HEK293 (cell line): ENCODE measurements at regions not wholly inside any gene's neighbourhood (a gene's known extent, or its start where the extent isn't known, plus 50 kb on each side); places are given as distances from the start of the nearest gene placed in this dataset.

ENCODE experiments used
- CTCF ChIA-PET: fragments of 350-600 bp; formaldehyde crosslinking; extraction: SDS; loops from one replicate; lab custom pipeline; 2021; ENCODE audit warnings: antibody characterized with exemption; lab: Yijun Ruan, JAX
- POLR2A ChIA-PET: fragments of 300-600 bp; formaldehyde crosslinking; extraction: SDS; loops from one replicate; lab custom pipeline; 2020; ENCODE audit warnings: antibody characterized with exemption, inconsistent platforms; lab: Yijun Ruan, JAX
- H3K27ac ChIP-seq: fragments of 200-500 bp; sonication (Bioruptor generic); 2 replicates; pipeline ENCODE4 v1.5.1; 2014; ENCODE audit warnings: low read depth, low read length, control low read depth, inconsistent platforms; ENCODE audit errors: extremely low read depth
- H3K36me3 ChIP-seq, 2 experiments: fragments of 200-500 bp in 1 of 2; sonication (Bioruptor generic) in 1 of 2; 1 replicate in 1 of 2; 2 replicates in 1 of 2; pipeline ENCODE4 v1.5.1; 2014 to 2017; ENCODE audit warnings: inconsistent platforms in 2 of 2, low read length in 2 of 2; ENCODE audit not compliant: control insufficient read depth in 2 of 2, insufficient read depth in 1 of 2
- H3K4me1 ChIP-seq: fragments of 200-500 bp; sonication (Bioruptor generic); 2 replicates; pipeline ENCODE4 v1.5.1; 2014; ENCODE audit warnings: mild to moderate bottlenecking, low read length, inconsistent platforms; ENCODE audit not compliant: control insufficient read depth, insufficient read depth
- H3K4me3 ChIP-seq: 2 replicates; pipeline ENCODE4 v1.5.1; 2011; ENCODE audit warnings: low read depth, mild to moderate bottlenecking, control low read depth, low read length, moderate library complexity
- H3K9me3 ChIP-seq: fragments of 200-500 bp; sonication (Bioruptor generic); 2 replicates; pipeline ENCODE4 v1.5.1; 2014; ENCODE audit warnings: low read depth, low read length, inconsistent platforms; ENCODE audit not compliant: control insufficient read depth, insufficient read depth
- BCL6B ChIP-seq: fragments of 450-650 bp; formaldehyde crosslinking; IDR thresholded peaks from 2 replicates; pipeline ENCODE4 v1.5.1; 2017; ENCODE audit warnings: missing biosample characterization, missing genetic modification characterization
- FEZF1 ChIP-seq: fragments of 450-650 bp; formaldehyde crosslinking; IDR thresholded peaks from 2 replicates; pipeline ENCODE4 v1.5.1; 2016; ENCODE audit warnings: missing biosample characterization, missing genetic modification characterization
- GLIS1 ChIP-seq: fragments of 450-650 bp; formaldehyde crosslinking; IDR thresholded peaks from 2 replicates; pipeline ENCODE4 v1.5.1; 2016; ENCODE audit warnings: missing biosample characterization, missing genetic modification characterization
- HOXC10 ChIP-seq: sonication (generic); formaldehyde crosslinking; IDR thresholded peaks from 2 replicates; pipeline ENCODE4 v1.8.1; 2023; ENCODE audit warnings: mild to moderate bottlenecking, missing genetic modification reagents
- RBAK ChIP-seq: fragments of 450-650 bp; formaldehyde crosslinking; IDR thresholded peaks from 2 replicates; pipeline ENCODE4 v1.5.1; 2016; ENCODE audit warnings: missing biosample characterization, missing genetic modification characterization
- SETDB1 ChIP-seq: IDR thresholded peaks from one replicate; pipeline ENCODE4 v1.6.1; 2017; ENCODE audit warnings: mild to moderate bottlenecking, low read length, moderate library complexity, mixed read lengths; ENCODE audit not compliant: insufficient read length
- SP2 ChIP-seq: fragments of 450-650 bp; formaldehyde crosslinking; IDR thresholded peaks from 2 replicates; pipeline ENCODE4 v1.5.1; 2016; ENCODE audit warnings: missing biosample characterization, missing genetic modification characterization
- SP3 ChIP-seq: fragments of 450-650 bp; formaldehyde crosslinking; IDR thresholded peaks from 2 replicates; pipeline ENCODE4 v1.5.1; 2016; ENCODE audit warnings: missing biosample characterization, missing genetic modification characterization
- ZBTB49 ChIP-seq: fragments of 450-650 bp; formaldehyde crosslinking; IDR thresholded peaks from 2 replicates; pipeline ENCODE4 v1.5.1; 2016; ENCODE audit warnings: missing biosample characterization, missing genetic modification characterization, low read depth
- ZNF211 ChIP-seq: fragments of 450-650 bp; formaldehyde crosslinking; IDR thresholded peaks from 2 replicates; pipeline ENCODE4 v1.5.1; 2016; ENCODE audit warnings: low read depth, missing biosample characterization, missing genetic modification characterization
- ZNF26 ChIP-seq: fragments of 450-650 bp; formaldehyde crosslinking; IDR thresholded peaks from 2 replicates; pipeline ENCODE4 v1.5.1; 2016; ENCODE audit warnings: missing biosample characterization, missing genetic modification characterization
- ZNF280C ChIP-seq: fragments of 450-650 bp; formaldehyde crosslinking; IDR thresholded peaks from 2 replicates; pipeline ENCODE4 v1.5.1; 2016; ENCODE audit warnings: missing biosample characterization, missing genetic modification characterization
- ZNF473 ChIP-seq: fragments of 450-650 bp; formaldehyde crosslinking; IDR thresholded peaks from 2 replicates; pipeline ENCODE4 v1.5.1; 2017; ENCODE audit warnings: missing biosample characterization, missing genetic modification characterization
- ZNF558 ChIP-seq: fragments of 450-650 bp; formaldehyde crosslinking; IDR thresholded peaks from 2 replicates; pipeline ENCODE4 v1.5.1; 2016; ENCODE audit warnings: missing biosample characterization, missing genetic modification characterization
- ZNF623 ChIP-seq: fragments of 450-650 bp; formaldehyde crosslinking; IDR thresholded peaks from 2 replicates; pipeline ENCODE4 v1.5.1; 2016; ENCODE audit warnings: missing biosample characterization, missing genetic modification characterization
- ZNF629 ChIP-seq: fragments of 450-650 bp; formaldehyde crosslinking; IDR thresholded peaks from 2 replicates; pipeline ENCODE4 v1.5.1; 2017; ENCODE audit warnings: missing biosample characterization, missing genetic modification characterization
- ZNF692 ChIP-seq: fragments of 450-650 bp; formaldehyde crosslinking; IDR thresholded peaks from 2 replicates; pipeline ENCODE4 v1.5.1; 2016; ENCODE audit warnings: missing biosample characterization, missing genetic modification characterization
- ZNF76 ChIP-seq: fragments of 450-650 bp; formaldehyde crosslinking; IDR thresholded peaks from 2 replicates; pipeline ENCODE4; 2016; ENCODE audit warnings: low read depth, missing biosample characterization, missing genetic modification characterization, borderline replicate concordance
- ZNF777 ChIP-seq: fragments of 450-650 bp; formaldehyde crosslinking; IDR thresholded peaks from 2 replicates; pipeline ENCODE4 v1.5.1; 2017; ENCODE audit warnings: missing biosample characterization, missing genetic modification characterization, borderline replicate concordance

- Histone ChIP-seq H3K4me1 (no peaks in the 10 kb centered on the region), H3K27ac (no peak overlapping the region), H3K4me3 (no peak overlapping the region), H3K9me3 (no peaks in the 10 kb centered on the region), H3K36me3 (no peaks in the 10 kb centered on the region)
- POLR2A ChIA-PET, result no interaction called here
- TF ChIP-seq RBAK (tag by site-specific recombination) (no peak), ZNF692 (tag by site-specific recombination) (no peak), FEZF1 (tag by site-specific recombination) (no peak), GLIS1 (tag by site-specific recombination) (no peak), SETDB1 (no peak), ZNF211 (tag by site-specific recombination) (no peak), ZNF623 (tag by site-specific recombination) (no peak), ZBTB49 (tag by site-specific recombination) (no peak), BCL6B (tag by site-specific recombination) (no peak), ZNF76 (no peak), ZNF473 (tag by site-specific recombination) (no peak), HOXC10 (CRISPR knock-in tag) (no peak), ZNF26 (tag by site-specific recombination) (no peak), ZNF558 (no peak), ZNF280C (tag by site-specific recombination) (no peak), SP3 (tag by site-specific recombination) (no peak), ZNF629 (no peak), SP2 (tag by site-specific recombination) (no peak), ZNF777 (tag by site-specific recombination) (no peak)
- CTCF ChIA-PET, result no interaction called here
Observed at GRCh38 chr17:33914125-33914524, 341.0 kb upstream of the CCL2 start.
